ENCODE measurements at regions not wholly inside any gene's neighbourhood (a gene's known extent, or its start where the extent isn't known, plus 50 kb on each side); places are given as distances from the start of the nearest gene placed in this dataset.

- TF ChIP-seq POLR2A (IDR thresholded peaks at IDR 0.05) = no peak
- no peak for TF ChIP-seq CTCF (IDR thresholded peaks at IDR 0.05)
These were observed 112.1 kb upstream of the ARSJ start for GRCh38 chr4:114091546-114091945.

Measured in testis (tissue), 2 donors.